ENCODE measurements at regions not wholly inside any gene's neighbourhood (a gene's known extent, or its start where the extent isn't known, plus 50 kb on each side); places are given as distances from the start of the nearest gene placed in this dataset.

- no peak overlapping the region for H3K27ac ChIP-seq (ENCODE audit: low read length)
- H3K4me2 ChIP-seq (ENCODE audit: low read depth, low read length), result no peak overlapping the region
- H3F3A ChIP-seq (ENCODE audit: insufficient read depth, low read length), result no peaks in the 10 kb centered on the region
- TF ChIP-seq CTCF (IDR thresholded peaks at IDR 0.05; ENCODE audit: low read length), result no peak
- TF ChIP-seq EZH2 (optimal IDR thresholded peaks at IDR 0.05; ENCODE audit: low read depth, low read length), result no peak
- TF ChIP-seq EZH2phosphoT487 (IDR thresholded peaks at IDR 0.05; ENCODE audit: low read length), result no peak
- H3K4me3 ChIP-seq (ENCODE audit: low read length), result no peak overlapping the region
- no peaks in the 10 kb centered on the region for H3K79me2 ChIP-seq (ENCODE audit: low read length)
- H4K20me1 ChIP-seq (ENCODE audit: insufficient read depth, low read length), result no peaks in the 10 kb centered on the region
- DNase-seq, result no peak
- H3K9me2 ChIP-seq (replicated peaks; ENCODE audit: insufficient read depth, low read length), result no peaks in the 10 kb centered on the region
- no peak overlapping the region for H2AFZ ChIP-seq (ENCODE audit: low read length)
- no peaks in the 10 kb centered on the region for H3K27me3 ChIP-seq (replicated peaks; ENCODE audit: insufficient read depth, low read length)
- H3K4me1 ChIP-seq (ENCODE audit: low read length), result no peaks in the 10 kb centered on the region
- no peaks in the 10 kb centered on the region for H3K36me3 ChIP-seq (replicated peaks; ENCODE audit: insufficient read depth, low read length)
- H3K9me3 ChIP-seq (replicated peaks; ENCODE audit: insufficient read depth, low read length), result no peaks in the 10 kb centered on the region
- no peak overlapping the region for H3K9ac ChIP-seq (ENCODE audit: low read length)
Observed at GRCh38 chr6:165986311-165986913, 181.2 kb downstream of the TBXT start.

GRCh38 chr6:165985806-165986299, 181.8 kb downstream of the TBXT start:
- TF ChIP-seq CTCF (IDR thresholded peaks at IDR 0.05; ENCODE audit: low read length), result no peak

GRCh38 chr6:165985281-165985805, 182.3 kb downstream of the TBXT start:
- Histone ChIP-seq H3K4me2 (ENCODE audit: low read depth, low read length) (no peak overlapping the region), H3K27me3 (replicated peaks; ENCODE audit: insufficient read depth, low read length) (no peaks in the 10 kb centered on the region), H3K9ac (ENCODE audit: low read length) (no peak overlapping the region)

More at GRCh38 chr6:165985806-165986299, 181.8 kb downstream of the TBXT start:
- H3K4me1 ChIP-seq (ENCODE audit: low read length), result no peaks in the 10 kb centered on the region
- no peaks in the 10 kb centered on the region for H3K27me3 ChIP-seq (replicated peaks; ENCODE audit: insufficient read depth, low read length)
- no peaks in the 10 kb centered on the region for H3K36me3 ChIP-seq (replicated peaks; ENCODE audit: insufficient read depth, low read length)
- no peak overlapping the region for H3K27ac ChIP-seq (ENCODE audit: low read length)
- no peak overlapping the region for H2AFZ ChIP-seq (ENCODE audit: low read length)
- H3K9me2 ChIP-seq (replicated peaks; ENCODE audit: insufficient read depth, low read length), result no peaks in the 10 kb centered on the region
- H3K4me3 ChIP-seq (ENCODE audit: low read length), result no peak overlapping the region
- no peak for DNase-seq
- H3K4me2 ChIP-seq (ENCODE audit: low read depth, low read length), result no peak overlapping the region
- H3K9ac ChIP-seq (ENCODE audit: low read length), result no peak overlapping the region
- H3K79me2 ChIP-seq (ENCODE audit: low read length), result no peaks in the 10 kb centered on the region
- H3F3A ChIP-seq (ENCODE audit: insufficient read depth, low read length), result no peaks in the 10 kb centered on the region
- no peaks in the 10 kb centered on the region for H4K20me1 ChIP-seq (ENCODE audit: insufficient read depth, low read length)
- no peaks in the 10 kb centered on the region for H3K9me3 ChIP-seq (replicated peaks; ENCODE audit: insufficient read depth, low read length)

More at GRCh38 chr6:165985281-165985805, 182.3 kb downstream of the TBXT start:
- DNase-seq, result no peak
- Histone ChIP-seq H3K4me1 (ENCODE audit: low read length) (no peaks in the 10 kb centered on the region), H3K79me2 (ENCODE audit: low read length) (no peaks in the 10 kb centered on the region), H3K9me2 (replicated peaks; ENCODE audit: insufficient read depth, low read length) (no peaks in the 10 kb centered on the region), H3K27ac (ENCODE audit: low read length) (no peak overlapping the region), H4K20me1 (ENCODE audit: insufficient read depth, low read length) (no peaks in the 10 kb centered on the region), H3K9me3 (replicated peaks; ENCODE audit: insufficient read depth, low read length) (no peaks in the 10 kb centered on the region), H2AFZ (ENCODE audit: low read length) (no peak overlapping the region), H3K4me3 (ENCODE audit: low read length) (no peak overlapping the region), H3K36me3 (replicated peaks; ENCODE audit: insufficient read depth, low read length) (no peaks in the 10 kb centered on the region), H3F3A (ENCODE audit: insufficient read depth, low read length) (no peaks in the 10 kb centered on the region)
- TF ChIP-seq EZH2phosphoT487 (IDR thresholded peaks at IDR 0.05; ENCODE audit: low read length), result no peak
- no peak for TF ChIP-seq CTCF (IDR thresholded peaks at IDR 0.05; ENCODE audit: low read length)
- no peak for TF ChIP-seq EZH2 (optimal IDR thresholded peaks at IDR 0.05; ENCODE audit: low read depth, low read length)

All from MM.1S (cell line).